NCI-H1930 (cell line): ENCODE measurements at regions not wholly inside any gene's neighbourhood (a gene's known extent, or its start where the extent isn't known, plus 50 kb on each side); places are given as distances from the start of the nearest gene placed in this dataset.
"Not testable (repeated sequence)": the region's sequence is repeated elsewhere in the genome, so short reads cannot be mapped to it uniquely, and the experiment has no call there.

Source experiments
- DNase-seq, 2 experiments: peaks; one replicate each; lab custom pipeline; 2025; lab: John Stamatoyannopoulos, UW

DNA sequence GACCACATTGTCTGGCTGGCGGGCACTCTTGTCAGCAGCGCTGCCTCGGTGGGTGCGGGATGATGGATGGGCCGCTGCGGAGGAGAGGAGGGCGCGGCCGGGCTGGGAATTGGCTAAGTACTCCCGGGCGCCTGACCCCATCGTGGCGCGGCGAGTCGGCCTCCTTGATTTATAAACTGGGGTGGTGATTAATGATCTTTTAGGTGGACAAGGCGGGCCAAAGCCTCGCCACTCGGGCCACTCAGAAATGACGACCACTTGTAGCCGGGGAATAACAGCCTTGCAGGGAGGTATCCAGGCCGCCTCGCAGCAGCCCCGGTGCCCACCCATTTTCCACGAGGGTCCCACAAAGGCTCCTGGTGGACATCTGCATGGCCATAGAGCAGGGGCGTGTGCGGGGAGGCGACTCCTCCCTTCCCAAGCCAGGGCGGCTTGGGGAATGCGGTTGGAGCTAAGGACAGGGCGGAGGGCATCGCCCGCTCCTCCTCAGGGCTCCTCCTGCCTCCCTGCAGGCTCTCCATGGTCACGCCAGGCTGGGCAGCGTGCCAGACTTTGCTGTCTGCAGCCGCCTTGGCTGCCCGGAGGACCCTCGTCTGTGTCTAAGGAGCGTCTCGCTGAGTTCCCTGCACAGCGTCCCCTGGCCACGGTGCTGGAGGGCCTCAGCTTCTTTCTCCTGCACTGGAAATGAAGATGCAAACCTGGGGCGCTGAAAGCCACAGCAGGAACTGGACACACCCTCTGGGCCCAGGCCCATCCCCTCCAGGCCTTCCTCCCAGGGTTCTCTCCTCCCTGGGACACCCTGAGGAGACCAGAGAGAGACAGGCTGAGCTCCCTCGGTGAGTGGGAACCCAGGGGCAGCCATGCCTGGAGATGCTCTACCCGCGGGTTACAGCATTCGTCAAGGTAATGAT, 287.4 kb upstream of the IRX4 start:
- DNase-seq: no peak

GRCh38 chr5:2169430-2169808, 286.7 kb upstream of the IRX4 start:
- DNase-seq: no peak

DNA sequence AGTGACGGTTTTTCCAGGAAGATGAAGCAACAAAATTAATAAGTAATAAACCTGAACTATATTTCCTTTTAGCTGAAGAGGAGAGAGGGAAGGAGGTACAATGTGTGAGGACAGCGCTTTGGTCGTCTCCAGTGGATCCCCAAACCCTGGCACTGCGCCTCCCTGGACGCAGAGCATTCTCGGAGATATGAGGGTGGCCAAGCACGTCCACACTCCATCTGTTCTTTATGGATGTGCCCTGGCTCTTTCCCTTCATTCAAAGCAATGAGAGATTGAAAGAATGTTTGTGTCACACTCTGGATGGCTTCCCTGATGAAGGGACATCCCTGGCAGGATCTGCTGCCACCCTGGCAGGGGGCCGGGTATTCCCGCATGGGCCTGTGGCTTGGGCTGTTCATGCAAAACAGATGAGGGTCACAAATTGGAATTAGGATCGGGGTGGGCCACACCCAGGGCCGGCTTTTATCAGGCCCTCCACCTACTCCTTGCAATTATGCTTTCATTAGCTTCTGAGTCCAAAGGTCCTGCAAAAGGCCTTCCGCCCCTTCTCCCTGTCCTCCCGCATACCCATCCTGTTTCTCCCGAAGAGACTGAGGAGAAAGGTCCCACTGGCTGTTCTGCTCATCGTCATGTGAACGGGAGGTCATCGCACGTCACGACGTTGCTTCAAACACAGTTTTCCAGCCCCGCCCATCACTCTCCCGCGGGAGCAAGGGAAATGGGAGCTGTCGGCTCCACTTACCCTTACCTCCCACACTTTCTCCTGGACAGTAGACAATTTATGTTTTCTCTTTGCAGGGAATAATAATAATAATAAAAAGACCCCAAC, 286.1 kb upstream of the IRX4 start:
- no peak for DNase-seq

GRCh38 chr5:2167671-2168070, 284.9 kb upstream of the IRX4 start:
- no peak for DNase-seq

- DNase-seq: no peak
Measured at GRCh38 chr5:2166979-2167377, 284.3 kb upstream of the IRX4 start.

GRCh38 chr5:2166306-2166978, 283.7 kb upstream of the IRX4 start:
- DNase-seq: no peak

DNA sequence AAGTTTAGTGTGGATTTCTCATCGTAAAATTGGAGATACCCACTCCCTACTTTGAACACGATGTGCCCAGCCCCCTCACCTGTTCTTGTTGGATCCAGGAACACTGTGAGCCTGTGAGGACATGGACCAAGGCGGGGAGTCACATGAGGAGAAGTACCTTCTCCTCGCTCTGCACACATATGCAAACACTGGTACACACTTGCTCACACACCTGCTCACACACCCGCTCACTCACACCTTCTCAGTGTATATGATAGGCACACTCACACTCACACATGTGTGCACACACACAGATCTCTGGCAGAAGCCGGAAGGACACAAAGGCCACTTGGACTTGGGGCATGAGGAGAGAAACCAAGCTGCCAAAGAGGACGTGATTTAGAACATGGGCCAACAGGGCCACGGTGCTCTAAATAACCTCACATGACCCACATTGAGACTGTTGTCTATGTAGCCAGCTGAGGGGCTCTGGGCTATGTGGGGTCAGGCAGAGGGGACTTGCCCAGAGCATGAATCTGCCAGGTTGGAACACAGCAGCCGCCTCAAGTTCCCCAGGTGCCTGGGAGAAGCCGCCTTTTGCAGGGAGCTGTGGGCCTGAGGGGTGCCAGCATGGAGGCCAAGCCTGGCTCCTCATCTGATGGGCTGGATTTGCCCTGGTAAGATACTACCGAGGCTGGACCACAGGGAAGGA, 283.0 kb upstream of the IRX4 start:
- DNase-seq: no peak

DNA sequence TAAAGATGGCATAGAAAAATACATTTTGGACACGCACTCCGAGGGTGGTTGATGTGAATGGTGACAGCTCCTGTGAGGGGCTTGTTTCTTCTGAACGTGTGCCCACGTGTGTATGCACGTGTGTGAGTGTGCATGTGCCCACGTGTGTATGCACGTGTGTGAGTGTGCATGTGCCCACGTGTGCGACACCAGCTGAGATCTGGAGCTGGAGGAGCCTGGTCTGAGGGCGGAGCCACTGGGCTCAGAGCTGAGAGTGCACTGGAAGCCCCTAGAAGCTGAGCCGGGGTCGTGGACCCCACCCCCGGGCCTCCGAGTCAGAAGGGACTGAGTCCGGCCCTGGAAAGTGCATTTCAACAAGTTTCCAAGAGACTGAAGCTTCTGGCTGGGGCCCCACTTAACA, 282.5 kb upstream of the IRX4 start:
- DNase-seq: no peak

DNA sequence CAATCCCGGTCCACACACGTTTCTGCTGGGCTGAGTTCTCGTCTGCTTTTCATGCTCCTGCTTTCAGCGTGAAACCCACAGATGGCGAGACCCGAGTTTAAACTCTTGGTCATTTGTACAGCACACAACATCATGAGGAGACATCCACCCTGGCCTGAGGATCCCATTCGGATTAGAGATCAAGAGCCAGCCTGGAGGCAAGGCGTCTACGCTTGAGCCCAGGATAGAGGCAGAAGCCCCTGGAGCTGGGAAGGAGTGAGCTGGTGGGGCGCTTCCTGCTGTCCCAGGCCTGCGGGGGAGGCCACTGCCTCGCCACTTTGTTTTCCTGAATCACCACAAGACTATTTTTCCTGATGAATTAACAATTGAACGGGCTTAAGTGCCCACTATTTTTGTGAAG, 281.9 kb upstream of the IRX4 start:
- DNase-seq: no peak

GRCh38 chr5:2163940-2164490, 281.3 kb upstream of the IRX4 start:
- no peak for DNase-seq

DNA sequence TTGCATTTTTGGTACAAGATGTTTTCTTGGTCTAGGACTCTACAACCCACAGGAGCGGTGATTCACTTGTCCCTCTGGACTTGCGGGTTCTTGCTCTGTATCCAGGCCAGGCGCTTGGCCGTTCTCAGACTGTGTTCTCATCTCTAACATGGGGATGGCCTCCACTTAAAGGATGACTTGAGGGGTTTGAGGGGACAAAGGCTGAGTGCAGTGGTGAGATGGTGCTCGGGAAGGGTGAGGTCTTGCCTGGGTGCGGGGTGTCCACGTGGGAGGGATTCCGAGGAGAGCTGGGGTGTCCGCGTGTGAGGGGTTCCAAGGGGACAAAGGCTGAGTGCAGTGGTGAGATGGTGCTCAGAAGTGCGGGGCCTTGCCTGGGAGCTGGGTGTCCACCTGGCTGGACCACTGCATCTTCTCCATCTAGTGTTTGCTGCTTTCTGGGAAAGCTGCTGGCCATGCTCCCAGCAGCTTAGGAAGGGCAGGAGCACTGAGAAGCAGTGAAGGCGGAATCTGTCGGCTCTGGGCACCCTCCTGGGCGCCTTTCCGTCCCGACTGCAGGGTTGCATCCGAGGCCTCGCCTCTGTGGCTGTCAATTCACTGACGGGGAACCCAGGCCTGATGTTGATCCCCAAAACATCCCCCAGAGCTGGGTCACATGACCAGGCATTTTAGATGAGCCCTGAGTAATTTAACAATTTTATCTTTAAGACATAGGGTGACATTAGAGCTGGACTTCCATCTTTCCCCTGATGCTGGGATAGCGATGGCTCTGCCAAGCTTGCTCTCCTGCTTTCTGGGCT, 280.5 kb upstream of the IRX4 start:
- DNase-seq: no peak

GRCh38 chr5:2160811-2161210, 278.1 kb upstream of the IRX4 start:
- no peak for DNase-seq

GRCh38 chr5:2158767-2159166, 276.0 kb upstream of the IRX4 start:
- no peak for DNase-seq

- no peak for DNase-seq
Measured at GRCh38 chr5:2158109-2158508, 275.4 kb upstream of the IRX4 start.

GRCh38 chr5:2157372-2157771, 274.6 kb upstream of the IRX4 start:
- no peak for DNase-seq

DNA sequence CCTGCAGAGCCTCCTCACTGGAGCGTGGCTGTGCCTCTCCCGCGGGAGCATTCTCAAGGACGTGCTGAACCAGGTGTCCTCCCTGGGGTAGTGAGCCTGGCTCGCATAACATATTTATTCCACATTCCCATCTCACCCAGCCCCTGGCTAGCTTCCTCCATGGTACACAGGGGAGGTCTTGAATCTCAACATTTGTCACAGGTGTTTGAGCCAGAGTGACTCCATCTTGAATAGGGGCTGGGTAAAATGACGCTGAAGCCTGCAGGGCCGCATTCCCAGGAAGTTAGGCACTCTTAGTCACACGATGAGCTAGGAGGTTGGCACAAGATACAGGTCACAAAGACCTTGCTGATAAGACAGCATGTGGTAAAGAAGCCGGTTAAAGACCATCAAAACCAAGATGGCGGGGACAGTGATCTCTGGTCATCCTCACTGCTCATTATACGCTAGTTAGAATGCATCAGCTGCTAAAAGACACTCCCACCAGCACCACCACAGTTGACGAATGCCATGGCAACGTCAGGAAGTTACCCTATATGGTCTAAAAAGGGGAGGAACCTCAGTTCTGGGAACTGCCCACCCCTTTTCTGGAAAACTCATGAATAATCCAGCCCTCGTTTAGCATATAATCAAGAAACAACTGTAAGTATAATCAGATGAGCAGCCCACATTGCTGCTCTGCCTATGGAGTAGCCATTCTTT, 273.8 kb upstream of the IRX4 start:
- no peak for DNase-seq

DNA sequence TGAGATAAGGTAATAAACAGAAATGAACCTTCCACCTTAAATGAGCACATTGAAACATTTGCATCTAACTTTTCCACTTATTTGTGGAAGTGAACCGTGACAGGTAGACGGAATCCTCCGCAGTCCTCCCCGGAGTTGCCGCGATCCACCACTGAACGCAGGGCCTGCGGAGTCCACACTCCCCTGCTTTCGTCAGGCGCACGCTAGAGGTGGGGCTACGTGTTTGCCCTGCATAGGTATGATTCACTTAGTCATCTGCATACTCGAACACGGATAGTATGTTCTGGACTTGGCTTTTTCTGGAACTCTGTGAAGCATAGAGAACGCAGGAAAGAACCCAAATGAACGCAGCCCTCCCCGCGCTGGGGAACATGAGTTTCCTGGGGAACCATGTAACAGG, 272.8 kb upstream of the IRX4 start:
- DNase-seq: no peak

DNA sequence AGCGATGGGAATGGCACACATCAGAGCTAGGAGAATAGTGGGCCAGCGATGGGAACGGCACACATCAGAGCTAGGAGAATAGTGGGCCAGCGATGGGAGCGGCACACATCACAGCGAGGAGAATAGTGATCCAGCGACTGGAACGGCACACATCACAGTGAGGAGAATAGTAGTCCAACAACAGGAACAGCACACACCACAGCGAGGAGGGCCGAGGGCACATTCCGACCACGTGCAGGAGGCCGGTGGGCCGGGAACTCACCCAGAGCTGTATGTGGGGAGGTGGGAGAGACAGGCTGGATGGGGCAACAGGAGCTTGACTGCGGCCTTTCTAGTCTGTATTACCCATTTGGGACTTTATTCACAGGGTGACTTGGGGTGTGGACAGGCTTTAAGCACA, 271.1 kb upstream of the IRX4 start:
- no peak for DNase-seq

DNA sequence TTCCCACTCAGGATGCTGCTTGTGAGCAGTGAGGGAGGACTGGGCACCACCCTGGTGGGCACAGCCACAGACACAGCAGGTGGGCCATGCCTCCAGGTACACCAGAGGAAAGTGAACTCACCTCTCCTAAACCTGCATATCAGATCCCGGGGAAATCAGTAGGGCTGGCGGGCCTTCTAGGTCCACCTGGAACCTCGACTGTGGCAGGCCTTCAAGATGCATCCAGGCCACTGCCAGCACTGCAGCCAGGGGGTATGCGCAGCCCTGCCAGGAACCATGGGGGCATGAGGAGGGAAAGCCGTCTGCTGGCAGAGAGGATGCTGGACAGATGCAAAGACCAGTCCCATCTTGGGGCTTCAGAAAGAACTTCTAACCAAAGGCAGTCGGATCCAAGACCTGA, 270.6 kb upstream of the IRX4 start:
- DNase-seq: no peak

- not testable (repeated sequence) for DNase-seq
Measured at GRCh38 chr5:2151301-2151888, 268.7 kb upstream of the IRX4 start.
